ENCODE measurements at regions not wholly inside any gene's neighbourhood (a gene's known extent, or its start where the extent isn't known, plus 50 kb on each side); places are given as distances from the start of the nearest gene placed in this dataset.
"Not testable (repeated sequence)": the region's sequence is repeated elsewhere in the genome, so short reads cannot be mapped to it uniquely, and the experiment has no call there.

DNA sequence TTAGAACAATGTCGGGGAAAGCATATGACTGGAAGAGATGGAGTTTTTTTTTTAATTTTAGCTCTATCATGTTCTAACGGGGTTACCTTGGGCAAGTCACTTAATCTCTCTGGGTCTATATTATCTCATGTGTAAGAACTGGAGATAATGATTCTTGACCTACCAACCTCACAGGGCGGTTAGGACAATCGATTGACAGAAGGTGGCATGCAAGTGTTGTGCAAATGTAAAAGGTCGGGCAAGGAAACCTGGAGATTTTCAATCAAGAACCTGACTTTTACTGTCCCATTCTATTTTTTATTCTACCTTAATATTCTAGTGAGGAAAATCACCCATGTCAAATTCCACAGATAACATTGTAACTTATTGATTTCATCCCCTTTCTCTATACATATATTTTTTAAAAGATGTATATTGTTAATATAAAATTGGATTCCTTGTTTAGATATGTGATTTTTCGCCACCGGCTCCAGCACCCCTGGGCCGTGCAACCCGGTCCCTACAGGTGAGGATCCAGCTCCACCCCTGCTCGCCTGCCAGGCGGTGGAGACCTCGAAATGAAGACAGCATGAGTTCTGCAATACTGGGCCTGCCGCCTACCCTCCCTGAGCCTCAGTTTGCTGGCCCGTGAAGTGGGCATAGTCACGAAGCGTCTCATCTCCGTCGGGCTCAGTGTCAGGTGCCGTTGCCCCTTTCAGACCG, 497.6 kb upstream of the PHF14 start:
- TF ChIP-seq EP300 (IDR thresholded peaks at IDR 0.05) (no peak), POLR2AphosphoS5 (IDR thresholded peaks at IDR 0.05) (no peak), POLR2A (IDR thresholded peaks at IDR 0.05) (no peak)
- TF ChIP-seq, protein P1, sequence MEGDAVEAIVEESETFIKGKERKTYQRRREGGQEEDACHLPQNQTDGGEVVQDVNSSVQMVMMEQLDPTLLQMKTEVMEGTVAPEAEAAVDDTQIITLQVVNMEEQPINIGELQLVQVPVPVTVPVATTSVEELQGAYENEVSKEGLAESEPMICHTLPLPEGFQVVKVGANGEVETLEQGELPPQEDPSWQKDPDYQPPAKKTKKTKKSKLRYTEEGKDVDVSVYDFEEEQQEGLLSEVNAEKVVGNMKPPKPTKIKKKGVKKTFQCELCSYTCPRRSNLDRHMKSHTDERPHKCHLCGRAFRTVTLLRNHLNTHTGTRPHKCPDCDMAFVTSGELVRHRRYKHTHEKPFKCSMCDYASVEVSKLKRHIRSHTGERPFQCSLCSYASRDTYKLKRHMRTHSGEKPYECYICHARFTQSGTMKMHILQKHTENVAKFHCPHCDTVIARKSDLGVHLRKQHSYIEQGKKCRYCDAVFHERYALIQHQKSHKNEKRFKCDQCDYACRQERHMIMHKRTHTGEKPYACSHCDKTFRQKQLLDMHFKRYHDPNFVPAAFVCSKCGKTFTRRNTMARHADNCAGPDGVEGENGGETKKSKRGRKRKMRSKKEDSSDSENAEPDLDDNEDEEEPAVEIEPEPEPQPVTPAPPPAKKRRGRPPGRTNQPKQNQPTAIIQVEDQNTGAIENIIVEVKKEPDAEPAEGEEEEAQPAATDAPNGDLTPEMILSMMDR (IDR thresholded peaks at IDR 0.05): no peak
- Histone ChIP-seq H3K36me3 (no peaks in the 10 kb centered on the region), H3K4me3 (no peak overlapping the region), H3K27ac (no peak overlapping the region), H3K27me3 (peaks cover 0 to 5% (median 0%) of the 10 kb centered on the region in 3 donors), H3K4me1 (no peaks in the 10 kb centered on the region), H3K9me3 (no peaks in the 10 kb centered on the region)
- intact Hi-C loops (cut with DNase I; ENCODE audit: low total_unique reads): no loop called here
- DNase-seq: no peak
- 87 to 91% (median 89%) methylated on average over 20 of the region's 20 CpGs for WGBS, 5 donors

DNA sequence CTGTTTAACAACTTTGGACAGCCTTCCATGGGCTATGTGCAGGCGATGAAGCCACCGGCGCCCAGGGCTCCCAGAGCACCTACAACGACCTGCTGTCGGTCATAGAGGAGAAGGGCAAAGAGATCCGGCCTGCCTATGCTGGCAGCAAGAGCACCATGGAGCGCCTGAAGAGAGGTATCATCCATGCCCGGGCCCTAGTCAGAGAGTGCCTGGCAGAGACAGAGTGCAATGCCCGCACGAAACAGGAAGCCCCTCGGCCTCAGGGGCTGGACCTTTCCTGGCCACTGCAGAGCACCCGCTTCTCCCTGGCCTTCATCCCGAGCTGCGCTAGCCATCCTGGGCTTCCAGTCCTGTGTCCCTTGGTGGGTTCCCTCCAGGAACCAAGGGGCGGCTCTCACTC, 497.0 kb upstream of the PHF14 start:
- 89 to 99% (median 96%) methylated on average over 6 to 15 of the region's 15 CpGs for WGBS, 5 donors
- H3K4me1 ChIP-seq: no peaks in the 10 kb centered on the region
- H3K27ac ChIP-seq: no peak overlapping the region
- H3K27me3 ChIP-seq: peaks cover 0 to 5% (median 0%) of the 10 kb centered on the region in 3 donors
- no peaks in the 10 kb centered on the region for H3K36me3 ChIP-seq
- no peaks in the 10 kb centered on the region for H3K9me3 ChIP-seq
- intact Hi-C loops (cut with DNase I; ENCODE audit: low total_unique reads): no loop called here
- no peak overlapping the region for H3K4me3 ChIP-seq
- TF ChIP-seq POLR2A (IDR thresholded peaks at IDR 0.05) (no peak), POLR2AphosphoS5 (IDR thresholded peaks at IDR 0.05) (no peak), EP300 (IDR thresholded peaks at IDR 0.05) (no peak)
- TF ChIP-seq, protein P1 (IDR thresholded peaks at IDR 0.05): no peak
- no peak for DNase-seq

DNA sequence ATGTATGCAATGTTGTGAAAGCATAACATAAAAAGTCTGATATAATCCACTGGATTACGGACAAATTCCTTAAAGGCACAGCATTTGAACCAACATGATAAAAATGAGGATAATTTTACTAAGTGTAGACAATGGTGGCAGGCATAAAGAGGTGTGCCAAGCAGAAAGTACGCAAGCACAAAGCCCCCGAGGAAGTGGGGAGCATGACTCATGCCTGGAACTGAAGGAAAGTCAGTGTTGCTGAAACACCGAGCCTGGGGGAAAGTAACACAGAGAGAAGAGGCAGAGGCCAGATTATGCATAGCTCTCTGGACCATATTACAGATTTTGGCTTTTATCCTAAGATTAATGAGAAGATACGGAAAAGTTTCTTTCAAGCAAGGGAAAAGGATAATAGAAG, 490.0 kb upstream of the PHF14 start:
- no peak for TF ChIP-seq POLR2A (IDR thresholded peaks at IDR 0.05)

DNA sequence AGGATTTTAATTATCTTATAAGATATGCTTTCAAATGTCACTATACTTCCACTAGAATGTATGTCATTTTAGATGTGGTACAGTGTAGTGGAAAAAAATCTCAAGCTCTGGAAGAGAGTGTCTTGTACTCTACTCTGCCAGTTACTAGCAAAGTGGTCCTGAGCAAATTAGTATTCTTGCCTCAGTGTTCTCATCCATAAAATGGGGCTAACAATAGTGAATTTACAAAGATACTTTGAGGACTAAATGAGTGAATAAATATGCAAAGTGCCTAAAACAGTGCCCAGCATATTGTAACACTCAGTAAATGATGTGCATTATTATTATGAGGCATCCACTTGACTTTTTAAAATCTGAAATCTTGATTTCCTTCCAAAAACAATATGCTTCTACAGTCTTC, 488.9 kb upstream of the PHF14 start:
- intact Hi-C loops (cut with DNase I; ENCODE audit: low total_unique reads): no loop called here
- TF ChIP-seq, protein P1 (IDR thresholded peaks at IDR 0.05): no peak
- TF ChIP-seq EP300 (IDR thresholded peaks at IDR 0.05) (no peak), POLR2A (IDR thresholded peaks at IDR 0.05) (no peak), POLR2AphosphoS5 (IDR thresholded peaks at IDR 0.05) (no peak)
- Histone ChIP-seq H3K9me3 (no peaks in the 10 kb centered on the region), H3K4me3 (no peak overlapping the region), H3K27me3 (no peaks in the 10 kb centered on the region), H3K4me1 (no peaks in the 10 kb centered on the region), H3K36me3 (no peaks in the 10 kb centered on the region), H3K27ac (no peak overlapping the region)
- no peak for DNase-seq

More for the DNA sequence above, 490.0 kb upstream of the PHF14 start:
- no peaks in the 10 kb centered on the region for H3K36me3 ChIP-seq
- no peaks in the 10 kb centered on the region for H3K4me1 ChIP-seq
- H3K27ac ChIP-seq: no peak overlapping the region
- no peak for DNase-seq
- intact Hi-C loops (cut with DNase I; ENCODE audit: low total_unique reads): no loop called here
- no peaks in the 10 kb centered on the region for H3K9me3 ChIP-seq
- no peaks in the 10 kb centered on the region for H3K27me3 ChIP-seq
- 70 to 80% (median 76%) methylated on average over 5 of the region's 5 CpGs for WGBS, 5 donors
- H3K4me3 ChIP-seq: no peak overlapping the region

DNA sequence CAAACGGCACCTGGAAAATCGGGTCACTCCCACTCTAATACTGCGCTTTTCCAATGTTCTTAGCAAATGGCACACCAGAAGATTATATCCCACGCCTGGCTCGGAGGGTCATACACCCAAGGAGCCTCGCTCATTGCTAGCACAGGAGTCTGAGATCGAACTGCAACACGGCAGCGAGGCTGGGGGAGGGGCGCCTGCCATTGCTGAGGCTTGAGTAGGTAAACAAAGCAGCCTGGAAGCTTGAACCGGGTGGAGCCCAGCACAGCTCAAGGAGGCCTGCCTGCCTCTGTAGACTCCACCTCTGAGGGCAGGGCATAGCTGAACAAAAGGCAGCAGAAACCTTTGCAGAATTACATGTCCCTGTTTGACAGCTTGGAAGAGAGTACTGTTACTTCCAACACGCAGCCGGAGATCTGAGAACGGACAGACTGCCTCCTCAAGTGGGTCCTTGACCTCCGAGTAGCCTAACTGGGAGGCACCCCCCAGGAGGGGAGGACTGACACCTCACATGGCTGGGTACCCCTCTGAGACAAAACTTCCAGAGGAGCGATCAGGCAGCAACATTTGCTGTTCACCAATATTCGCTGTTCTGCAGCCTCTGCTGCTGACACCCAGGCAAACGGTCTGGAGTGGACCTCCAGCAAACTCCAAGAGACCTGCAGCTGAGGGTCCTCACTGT, 472.3 kb upstream of the PHF14 start:
- DNase-seq; H3K4me3 ChIP-seq; H3K36me3 ChIP-seq; intact Hi-C loops (cut with DNase I; ENCODE audit: low total_unique reads); H3K27ac ChIP-seq; H3K27me3 ChIP-seq; H3K4me1 ChIP-seq: not testable (repeated sequence)
- WGBS, 5 donors: 85 to 90% (median 86%) methylated on average over 18 of the region's 18 CpGs
- H3K9me3 ChIP-seq: peaks cover 0 to 41% (median 12%) of the 10 kb centered on the region in 4 donors
